ENCODE measurements at regions not wholly inside any gene's neighbourhood (a gene's known extent, or its start where the extent isn't known, plus 50 kb on each side); places are given as distances from the start of the nearest gene placed in this dataset.

DNA sequence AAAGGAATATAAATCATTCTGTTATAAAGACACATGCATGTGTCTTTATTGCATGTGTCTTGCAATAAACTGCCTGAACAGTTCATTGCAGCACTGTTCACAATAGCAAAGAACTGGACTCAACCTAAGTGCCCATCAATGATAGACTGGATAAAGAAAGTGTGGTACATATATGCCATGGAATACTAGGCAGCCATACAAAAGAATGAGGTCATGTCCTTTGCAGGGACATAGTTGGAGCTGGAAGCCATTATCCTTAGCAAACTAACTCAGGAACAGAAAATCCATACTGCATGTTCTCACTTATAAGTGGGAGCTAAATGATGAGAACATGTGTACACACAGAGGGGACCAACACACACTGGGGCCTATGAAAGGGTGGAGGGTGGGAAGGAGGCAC is 63.7 kb upstream of the CHD1 start:
- Histone ChIP-seq H3K9me3 (ENCODE audit: control insufficient read depth, insufficient read depth, low read length) (no peaks in the 10 kb centered on the region), H3K4me3 (ENCODE audit: low read length) (no peak overlapping the region), H3K36me3 (ENCODE audit: control insufficient read depth, insufficient read depth, low read length) (no peaks in the 10 kb centered on the region), H3K27me3 (ENCODE audit: control insufficient read depth, insufficient read depth, low read length) (no peaks in the 10 kb centered on the region), H3K4me1 (ENCODE audit: control insufficient read depth, insufficient read depth, low read length) (no peaks in the 10 kb centered on the region), H3K27ac (ENCODE audit: low read length) (no peak overlapping the region)
- DNase-seq (ENCODE audit: low read depth, low spot score) = no peak

DNA sequence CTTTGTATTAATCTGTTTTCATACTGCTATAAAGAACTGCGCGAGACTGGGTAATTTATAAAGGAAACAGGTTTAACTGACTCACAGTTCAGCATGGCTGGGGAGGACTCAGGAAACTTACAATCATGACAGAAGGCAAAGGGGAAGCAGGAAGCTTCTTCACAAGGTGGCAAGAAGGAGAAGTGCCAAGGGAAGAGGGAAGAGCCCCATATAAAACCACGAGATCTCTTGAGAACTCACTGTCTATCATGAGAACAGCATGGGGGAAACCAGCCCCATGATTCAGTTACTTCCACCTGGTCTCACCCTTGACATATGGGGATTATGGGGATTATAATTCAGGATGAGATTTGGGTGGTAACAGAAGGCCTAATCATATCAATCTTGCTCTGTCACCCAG is 60.9 kb upstream of the CHD1 start:
- WGBS (ENCODE audit: insufficient coverage, insufficient read length) = no CpG with 5 or more reads among the region's 3 CpGs
- H3K4me1 ChIP-seq (ENCODE audit: control insufficient read depth, insufficient read depth, low read length) = no peaks in the 10 kb centered on the region
- H3K36me3 ChIP-seq (ENCODE audit: control insufficient read depth, insufficient read depth, low read length) = no peaks in the 10 kb centered on the region
- H3K4me3 ChIP-seq (ENCODE audit: low read length) = no peak overlapping the region
- no peaks in the 10 kb centered on the region for H3K9me3 ChIP-seq (ENCODE audit: control insufficient read depth, insufficient read depth, low read length)
- DNase-seq (ENCODE audit: low read depth, low spot score) = no peak
- H3K27me3 ChIP-seq (ENCODE audit: control insufficient read depth, insufficient read depth, low read length) = no peaks in the 10 kb centered on the region
- H3K27ac ChIP-seq (ENCODE audit: low read length) = no peak overlapping the region

- Histone ChIP-seq H3K4me3 (ENCODE audit: low read length) (no peak overlapping the region), H3K27ac (ENCODE audit: low read length) (no peak overlapping the region), H3K4me1 (ENCODE audit: control insufficient read depth, insufficient read depth, low read length) (no peaks in the 10 kb centered on the region), H3K9me3 (ENCODE audit: control insufficient read depth, insufficient read depth, low read length) (no peaks in the 10 kb centered on the region), H3K36me3 (ENCODE audit: control insufficient read depth, insufficient read depth, low read length) (no peaks in the 10 kb centered on the region), H3K27me3 (ENCODE audit: control insufficient read depth, insufficient read depth, low read length) (no peaks in the 10 kb centered on the region)
- no peak for DNase-seq (ENCODE audit: low read depth, low spot score)
- WGBS (ENCODE audit: insufficient coverage, insufficient read length) = no CpG with 5 or more reads among the region's 3 CpGs
Measured at GRCh38 chr5:98986587-98986986, 57.8 kb upstream of the CHD1 start.

- no CpG with 5 or more reads among the region's 3 CpGs for WGBS (ENCODE audit: insufficient coverage, insufficient read length)
- Histone ChIP-seq H3K36me3 (ENCODE audit: control insufficient read depth, insufficient read depth, low read length) (no peaks in the 10 kb centered on the region), H3K27ac (ENCODE audit: low read length) (no peak overlapping the region), H3K4me1 (ENCODE audit: control insufficient read depth, insufficient read depth, low read length) (no peaks in the 10 kb centered on the region), H3K9me3 (ENCODE audit: control insufficient read depth, insufficient read depth, low read length) (no peaks in the 10 kb centered on the region), H3K27me3 (ENCODE audit: control insufficient read depth, insufficient read depth, low read length) (no peaks in the 10 kb centered on the region), H3K4me3 (ENCODE audit: low read length) (no peak overlapping the region)
- DNase-seq (ENCODE audit: low read depth, low spot score) = no peak
Measured at GRCh38 chr5:98982880-98983279, 54.1 kb upstream of the CHD1 start.
